GM18520 (cell line): ENCODE measurements at regions not wholly inside any gene's neighbourhood (a gene's known extent, or its start where the extent isn't known, plus 50 kb on each side); places are given as distances from the start of the nearest gene placed in this dataset.
"Not testable (repeated sequence)": the region's sequence is repeated elsewhere in the genome, so short reads cannot be mapped to it uniquely, and the experiment has no call there.

Experiments
- ATAC-seq: cut with Tn5 transposase; IDR thresholded peaks from one replicate; pipeline ENCODE4 v1.9.1; 2021; ENCODE audit not compliant: unreplicated experiment

GRCh38 chr18:76721207-76721996, 101.0 kb upstream of the ZNF236 start:
- ATAC-seq, result no peak

DNA sequence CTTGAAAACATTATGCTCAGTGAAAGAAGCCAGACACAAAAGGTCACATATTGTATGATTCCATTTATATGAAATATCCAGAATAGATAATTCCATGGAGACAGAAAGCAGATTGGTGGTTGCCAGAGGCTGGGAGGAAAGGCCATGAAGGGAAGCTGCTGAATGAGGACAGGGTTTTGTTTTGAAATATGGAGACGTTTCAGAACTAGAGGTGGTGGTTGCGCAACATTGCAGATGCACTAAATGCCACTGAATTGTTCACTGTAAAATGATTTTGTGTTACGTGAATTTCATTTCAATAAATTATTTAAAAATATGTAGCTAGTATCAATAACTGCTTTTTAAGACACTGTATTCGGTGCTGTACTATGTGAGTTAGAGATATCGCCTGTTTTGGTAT, 101.7 kb upstream of the ZNF236 start:
- no peak for ATAC-seq

DNA sequence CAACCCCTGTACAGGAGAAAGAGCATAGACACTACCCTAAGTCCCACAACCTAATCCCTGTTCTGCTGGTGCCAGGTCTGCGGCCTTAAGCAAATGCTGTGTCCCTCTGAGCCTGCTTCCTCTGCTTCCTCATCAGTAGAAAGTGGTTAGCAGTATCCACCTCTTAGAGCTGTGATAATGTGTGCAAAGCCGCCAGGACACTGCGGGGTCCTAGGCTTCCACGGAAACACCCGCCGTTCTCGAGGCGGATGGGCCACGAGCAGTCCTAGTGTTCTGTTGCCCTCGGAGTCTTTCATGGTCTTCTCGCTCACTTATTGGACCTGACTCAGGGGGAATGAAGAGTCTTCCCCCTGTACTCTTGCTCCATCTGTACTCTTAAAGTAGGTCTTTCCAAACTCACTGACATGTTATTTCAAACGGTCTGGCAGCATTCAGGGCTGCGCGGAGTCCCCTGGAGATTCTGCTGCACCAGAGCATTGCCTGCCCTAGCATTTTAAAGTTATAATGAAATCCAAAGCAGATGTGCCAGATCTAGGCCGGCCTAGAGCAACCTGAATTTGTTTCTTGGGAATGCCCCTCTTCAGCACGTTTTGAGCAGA, 107.2 kb upstream of the ZNF236 start:
- ATAC-seq, result no peak

GRCh38 chr18:76713432-76713831, 108.9 kb upstream of the ZNF236 start:
- no peak for ATAC-seq

DNA sequence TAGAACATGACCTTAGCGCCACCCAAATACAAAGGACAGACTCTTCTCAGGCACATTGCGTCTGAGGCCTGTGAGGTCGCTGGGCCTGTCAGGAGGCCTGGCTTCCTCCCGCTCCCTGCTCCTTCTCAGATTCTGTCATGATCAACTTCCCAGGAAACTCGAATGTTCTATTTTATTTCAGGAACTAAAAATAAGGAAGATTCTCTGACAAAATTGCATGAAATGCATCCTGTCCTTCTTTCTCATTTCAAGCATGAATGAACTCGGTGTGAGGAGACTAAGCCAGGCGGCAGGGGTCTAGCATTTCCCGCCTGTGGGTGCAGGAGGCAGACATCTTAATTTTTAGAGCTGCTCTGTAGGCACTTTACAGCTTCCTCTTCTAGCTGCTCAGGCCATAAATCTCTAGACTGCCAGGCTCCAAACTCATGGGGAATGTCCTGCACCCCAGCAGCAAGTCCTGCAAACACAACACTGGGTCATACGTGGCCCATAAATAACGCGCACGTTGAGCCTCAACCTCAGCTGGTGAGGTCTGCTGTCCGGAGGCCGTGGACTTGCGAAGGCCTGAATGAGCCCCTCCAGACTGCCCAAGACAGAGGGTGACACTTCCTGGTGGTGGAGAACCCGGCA, 109.7 kb upstream of the ZNF236 start:
- no peak for ATAC-seq

DNA sequence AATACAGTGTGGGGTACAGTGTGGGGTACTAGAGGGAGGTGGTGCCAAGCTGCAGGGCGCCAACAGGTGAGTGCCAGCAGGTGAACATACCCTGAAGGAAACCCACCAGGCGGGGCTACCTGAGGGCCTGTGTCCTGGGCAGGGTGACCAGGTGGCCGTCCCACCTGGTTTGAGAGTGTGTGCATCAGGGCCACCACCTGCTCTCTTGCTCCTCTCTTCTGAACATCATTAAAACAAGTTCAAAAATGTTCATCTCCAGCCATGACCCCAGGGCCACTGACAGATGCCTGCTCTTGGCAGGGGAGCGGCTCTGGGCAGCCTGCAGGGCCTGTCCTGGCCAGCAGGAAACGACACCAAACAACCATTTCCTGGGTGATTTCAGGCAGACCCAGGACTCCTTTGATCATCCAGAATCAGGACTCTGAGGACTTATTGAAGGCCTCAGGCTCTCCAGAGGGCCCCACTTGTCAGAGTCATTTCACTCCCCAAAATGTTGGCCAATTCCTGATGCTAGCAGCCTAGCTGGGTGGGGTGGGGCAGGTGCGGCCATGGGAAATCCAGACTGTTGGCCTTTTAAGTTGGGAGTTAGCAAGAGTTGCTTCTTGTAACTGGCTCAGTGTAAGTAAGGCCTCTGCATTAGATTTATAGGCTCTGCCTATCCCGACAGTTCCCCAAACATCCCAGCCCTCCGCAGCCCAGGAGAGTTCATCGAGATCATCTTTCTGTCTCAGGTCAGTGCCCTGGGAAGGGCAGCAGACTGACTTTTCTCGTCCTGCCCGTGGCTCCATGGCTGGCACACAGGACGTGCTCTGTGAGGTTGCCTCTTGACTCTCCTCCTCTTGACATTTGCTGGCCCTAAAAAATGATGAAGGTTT, 111.5 kb upstream of the ZNF236 start:
- no peak for ATAC-seq

GRCh38 chr18:76709659-76710645, 112.4 kb upstream of the ZNF236 start:
- peak; percentile 78 for ATAC-seq

GRCh38 chr18:76708722-76709353, 113.5 kb upstream of the ZNF236 start:
- no peak for ATAC-seq

GRCh38 chr18:76708071-76708721, 114.2 kb upstream of the ZNF236 start:
- ATAC-seq, result no peak

GRCh38 chr18:76707534-76707933, 114.8 kb upstream of the ZNF236 start:
- ATAC-seq, result no peak

DNA sequence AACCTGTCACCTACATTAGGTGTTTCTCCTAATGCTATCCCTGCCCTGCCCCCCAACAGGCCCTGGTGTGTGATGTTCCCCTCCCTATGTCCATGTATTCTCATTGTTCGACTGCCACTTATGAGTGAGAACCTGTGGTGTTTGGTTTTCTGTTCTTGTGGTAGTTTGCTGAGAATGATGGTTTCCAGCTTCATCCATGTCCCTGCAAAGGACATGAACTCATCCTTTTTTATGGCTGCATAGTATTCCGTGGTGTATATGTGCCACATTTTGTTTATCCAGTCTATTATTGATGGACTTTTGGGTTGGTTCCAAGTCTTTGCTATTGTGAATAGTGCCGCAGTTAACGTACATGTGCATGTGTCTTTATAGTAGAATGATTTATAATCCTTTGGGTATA, 117.8 kb upstream of the ZNF236 start:
- not testable (repeated sequence) for ATAC-seq

DNA sequence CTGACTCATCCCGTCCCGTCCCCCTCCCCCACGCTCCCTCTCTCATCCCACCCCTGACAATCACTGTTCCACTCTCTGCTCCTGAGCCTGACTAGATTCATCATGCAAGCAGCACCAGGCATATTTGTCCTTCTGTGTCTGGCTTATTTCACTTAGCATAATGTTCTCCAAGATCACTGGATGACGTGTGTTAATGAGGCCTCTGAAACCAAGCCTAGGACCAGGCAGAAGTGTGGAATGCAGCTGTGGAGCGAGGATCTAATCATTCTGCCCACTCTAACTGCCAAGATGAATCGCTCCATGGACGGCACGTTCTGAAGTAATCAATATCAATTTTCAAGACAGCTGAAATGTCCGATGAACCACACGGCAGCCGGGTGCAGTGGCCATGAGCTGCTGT, 122.4 kb upstream of the ZNF236 start:
- ATAC-seq, result no peak

DNA sequence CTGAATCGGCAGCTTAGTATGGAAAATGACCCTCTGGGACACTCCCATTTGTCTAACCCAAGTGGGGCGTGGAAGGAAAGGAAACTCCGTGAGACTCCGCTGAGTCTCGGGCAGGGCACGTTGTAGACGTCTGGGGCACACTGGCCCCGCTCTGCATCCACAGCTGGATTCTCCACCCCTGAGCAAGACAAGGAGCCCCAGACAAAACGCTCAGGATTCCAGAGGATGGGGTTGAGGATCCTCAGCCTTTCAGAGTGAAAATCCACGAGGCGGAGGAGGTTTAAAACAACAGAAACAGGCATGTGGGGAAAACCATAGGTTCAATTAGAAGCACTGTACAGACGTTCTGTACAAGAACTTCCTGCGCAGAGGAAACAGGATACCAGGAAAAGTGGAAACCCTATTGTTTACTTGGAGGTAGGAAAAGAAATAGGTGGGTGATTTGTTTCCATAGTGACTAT, 124.9 kb upstream of the ZNF236 start:
- ATAC-seq, result no peak

- ATAC-seq, result no peak
These were observed 130.6 kb upstream of the ZNF236 start for GRCh38 chr18:76691800-76692199.

DNA sequence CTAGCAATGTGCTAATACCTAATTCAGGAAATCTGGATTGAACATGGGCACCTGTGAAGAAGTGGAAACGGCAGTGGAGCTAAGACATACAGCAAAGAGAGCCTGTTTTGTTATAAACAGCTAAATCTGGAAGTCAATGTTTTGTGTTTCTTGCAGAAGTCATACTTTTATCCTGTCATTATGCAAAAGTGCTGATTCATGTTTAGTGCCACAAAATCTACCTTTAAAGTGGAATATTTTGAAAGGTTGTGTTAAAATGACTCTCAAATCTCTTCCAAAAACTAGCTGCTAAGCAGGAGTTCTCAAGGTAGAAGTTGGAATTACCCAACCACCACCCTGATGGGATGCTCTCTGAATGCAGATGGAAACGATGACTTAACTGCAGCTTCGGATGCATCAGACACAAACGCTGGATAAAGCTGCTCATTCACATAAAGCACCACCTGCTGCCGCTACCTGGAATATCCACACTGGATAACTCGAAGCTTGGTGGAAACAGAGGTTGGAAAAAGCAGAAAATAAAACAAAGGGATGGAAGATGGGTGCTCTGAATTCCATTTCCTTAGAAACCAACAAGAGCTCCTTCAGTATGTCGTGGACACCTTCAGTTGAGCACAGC, 132.6 kb upstream of the ZNF236 start:
- ATAC-seq, result no peak

GRCh38 chr18:76688724-76689472, 133.5 kb upstream of the ZNF236 start:
- ATAC-seq, result no peak

GRCh38 chr18:76687304-76687962, 134.9 kb upstream of the ZNF236 start:
- ATAC-seq, result no peak
